ENCODE measurements at regions not wholly inside any gene's neighbourhood (a gene's known extent, or its start where the extent isn't known, plus 50 kb on each side); places are given as distances from the start of the nearest gene placed in this dataset.

DNA sequence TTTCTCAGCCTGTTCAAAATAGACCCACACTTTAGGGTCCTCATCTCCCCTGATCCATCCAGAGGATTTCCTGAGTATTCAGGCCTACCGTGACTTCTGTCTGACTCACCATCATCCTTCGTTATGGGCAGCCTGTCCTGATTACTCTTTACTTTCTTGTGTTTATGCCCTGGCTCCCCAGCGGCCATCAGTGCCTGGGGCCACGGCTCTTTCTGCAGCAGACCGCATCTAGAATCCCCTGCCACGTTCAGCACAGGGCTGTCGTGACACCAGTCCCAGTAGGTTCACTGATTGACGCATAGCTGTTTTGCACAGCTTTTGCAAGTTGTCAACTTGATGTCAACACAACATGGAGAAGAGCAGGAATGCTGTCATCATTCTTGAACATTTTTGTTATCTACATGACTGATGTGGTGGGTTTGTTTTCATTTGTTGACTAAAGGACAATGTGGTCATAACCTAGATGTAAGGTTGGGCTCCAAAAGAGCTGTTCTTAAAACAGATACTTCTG is 225.6 kb downstream of the HAUS1 start:
- DNase-seq: no peak

DNA sequence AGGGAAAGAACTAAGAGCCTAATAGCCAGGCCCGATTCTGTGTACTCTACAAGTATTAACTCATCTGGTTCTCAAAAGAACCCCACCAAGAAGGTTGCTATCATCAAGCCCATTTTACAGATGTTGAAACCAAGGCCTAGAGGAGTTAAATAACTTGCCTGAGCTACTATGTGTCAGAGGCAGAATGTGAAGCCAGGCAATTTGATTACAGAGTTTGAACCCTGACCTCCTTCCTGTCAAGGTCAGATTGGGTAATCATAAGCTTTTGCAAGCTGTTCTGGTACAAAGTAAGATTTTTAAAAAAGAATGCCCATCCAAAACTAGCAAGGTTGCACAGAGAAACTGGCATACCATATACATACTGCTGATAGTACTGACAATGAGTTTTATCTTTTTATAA is 227.1 kb downstream of the HAUS1 start:
- no peak for DNase-seq

DNA sequence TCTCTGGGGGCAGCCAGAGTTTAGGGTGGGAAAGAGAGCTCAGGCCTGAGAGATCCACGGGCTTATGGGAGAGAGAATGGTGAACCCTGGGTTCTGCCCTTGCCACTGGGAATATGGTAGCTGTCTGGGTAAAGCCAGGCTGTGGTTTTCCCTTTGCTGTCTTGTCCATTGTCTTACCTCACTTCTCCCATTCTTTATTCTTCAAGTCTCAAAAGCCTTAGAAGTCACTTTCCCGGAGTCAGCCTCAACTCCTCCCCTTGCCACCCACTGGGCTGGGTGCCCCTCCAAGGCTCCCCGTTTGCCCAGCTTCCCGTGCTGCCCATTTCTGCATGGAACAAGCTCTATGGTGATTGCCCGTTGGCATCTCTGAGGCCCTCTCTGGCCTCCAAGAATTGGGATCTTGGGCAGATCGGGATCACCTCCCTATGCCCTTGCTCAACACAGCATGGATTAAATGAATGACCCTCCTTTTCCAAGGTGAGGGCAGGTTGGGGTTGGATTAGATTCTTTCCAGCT is 228.2 kb downstream of the HAUS1 start:
- DNase-seq: no peak

DNA sequence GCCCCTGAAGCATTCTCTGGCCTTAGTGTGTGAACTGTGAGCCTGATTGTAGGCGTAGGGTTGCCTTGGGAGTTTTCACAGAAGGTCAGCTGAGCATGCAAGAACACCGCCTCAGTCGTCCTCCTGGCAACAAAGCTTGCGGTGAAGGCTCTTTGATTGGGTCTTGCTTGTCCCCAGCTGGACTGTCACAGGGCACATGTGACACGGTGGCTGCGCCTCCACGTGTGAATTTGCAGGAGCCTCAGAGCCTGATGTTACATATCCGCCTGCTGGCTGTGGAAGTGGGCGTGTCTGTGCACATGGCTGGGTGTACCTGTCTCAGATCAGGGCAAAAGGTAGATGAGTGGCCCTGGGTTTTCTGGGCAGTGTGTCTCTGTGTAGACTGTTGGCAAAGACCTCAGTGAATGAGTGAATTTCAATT is 228.7 kb downstream of the HAUS1 start:
- DNase-seq: no peak

DNA sequence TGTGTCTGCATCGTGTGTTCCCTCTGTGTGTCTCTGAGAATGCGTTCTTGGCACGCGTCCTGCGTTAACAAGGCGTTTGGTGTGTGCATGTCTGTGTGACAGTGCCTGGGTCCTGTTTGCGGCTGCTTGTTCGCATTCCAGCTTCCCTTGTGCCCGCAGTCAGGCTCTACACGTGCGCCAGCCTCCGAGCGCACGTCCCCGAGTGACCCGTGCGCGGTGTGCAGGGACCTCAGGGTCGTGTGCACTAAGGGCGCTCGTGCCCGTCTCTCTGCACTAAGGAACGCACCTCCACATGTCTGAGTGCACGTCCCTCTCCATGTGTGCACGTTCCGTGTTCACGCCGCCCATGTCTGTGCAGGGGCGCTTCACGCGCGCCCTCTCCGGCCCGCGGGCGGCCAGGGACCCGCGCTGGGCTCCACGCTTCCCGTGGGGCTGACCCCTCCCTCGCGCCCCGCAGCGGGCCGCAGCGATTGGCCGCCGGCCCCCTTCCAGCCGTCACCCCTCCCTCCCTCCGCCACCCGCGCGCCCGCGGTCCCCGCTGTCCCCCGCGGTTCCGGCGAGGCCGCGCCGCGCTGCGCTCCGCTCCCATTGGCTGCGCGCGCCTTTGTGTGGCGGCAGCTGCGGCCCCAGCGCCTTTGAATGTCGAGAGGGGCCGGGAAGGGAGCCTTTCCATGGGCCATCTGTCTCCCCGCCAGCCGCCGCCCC is 229.4 kb downstream of the HAUS1 start:
- no peak for DNase-seq

DNA sequence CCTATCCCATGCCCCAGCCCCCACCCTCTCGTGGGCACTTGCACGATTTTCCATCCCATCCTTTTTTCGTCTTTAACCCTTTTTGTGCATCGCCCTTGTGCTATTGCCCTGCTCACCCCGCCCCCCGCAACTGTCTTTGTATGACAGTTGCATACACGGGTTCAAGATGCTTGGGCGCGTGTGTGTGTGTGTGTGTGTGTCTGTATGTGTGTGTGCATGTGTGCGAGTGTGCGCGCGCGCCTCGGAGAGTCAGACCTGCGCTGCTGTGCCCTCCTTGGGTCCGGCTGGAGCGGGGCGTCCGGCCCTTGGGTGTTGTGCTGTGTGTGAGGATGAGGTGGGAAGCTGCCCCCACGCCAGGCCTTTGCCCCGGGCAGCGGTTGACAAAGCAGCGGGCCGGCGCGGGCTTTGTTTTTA is 230.7 kb downstream of the HAUS1 start:
- no peak for DNase-seq

DNA sequence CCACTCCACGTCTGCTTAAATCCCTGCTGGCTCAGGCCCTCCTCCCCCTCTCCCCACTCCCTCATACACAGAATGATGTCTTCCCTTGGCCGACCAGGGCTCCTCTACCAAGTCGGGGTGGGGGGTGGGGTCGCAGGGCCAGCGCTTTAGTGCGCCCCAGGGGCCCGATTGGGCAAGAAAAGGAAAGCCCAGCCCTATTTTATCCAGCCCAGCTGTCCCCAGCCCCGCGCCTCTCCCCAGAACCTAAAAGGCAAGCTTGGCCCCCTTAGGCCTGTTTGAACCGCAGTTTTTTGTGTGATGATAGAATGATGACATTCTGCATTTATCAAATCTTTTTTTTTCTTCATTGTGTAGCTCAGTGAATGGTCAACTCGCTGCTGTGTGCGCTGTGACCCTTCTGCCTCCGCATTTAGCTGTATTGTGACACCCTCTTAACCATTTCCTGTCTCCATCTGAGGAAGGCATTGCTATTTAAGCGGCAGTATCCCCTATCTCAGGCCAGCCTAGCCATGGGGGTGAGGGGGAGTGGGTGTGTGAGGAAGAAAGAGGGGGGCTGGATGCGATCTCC is 231.4 kb downstream of the HAUS1 start:
- DNase-seq: no peak

DNA sequence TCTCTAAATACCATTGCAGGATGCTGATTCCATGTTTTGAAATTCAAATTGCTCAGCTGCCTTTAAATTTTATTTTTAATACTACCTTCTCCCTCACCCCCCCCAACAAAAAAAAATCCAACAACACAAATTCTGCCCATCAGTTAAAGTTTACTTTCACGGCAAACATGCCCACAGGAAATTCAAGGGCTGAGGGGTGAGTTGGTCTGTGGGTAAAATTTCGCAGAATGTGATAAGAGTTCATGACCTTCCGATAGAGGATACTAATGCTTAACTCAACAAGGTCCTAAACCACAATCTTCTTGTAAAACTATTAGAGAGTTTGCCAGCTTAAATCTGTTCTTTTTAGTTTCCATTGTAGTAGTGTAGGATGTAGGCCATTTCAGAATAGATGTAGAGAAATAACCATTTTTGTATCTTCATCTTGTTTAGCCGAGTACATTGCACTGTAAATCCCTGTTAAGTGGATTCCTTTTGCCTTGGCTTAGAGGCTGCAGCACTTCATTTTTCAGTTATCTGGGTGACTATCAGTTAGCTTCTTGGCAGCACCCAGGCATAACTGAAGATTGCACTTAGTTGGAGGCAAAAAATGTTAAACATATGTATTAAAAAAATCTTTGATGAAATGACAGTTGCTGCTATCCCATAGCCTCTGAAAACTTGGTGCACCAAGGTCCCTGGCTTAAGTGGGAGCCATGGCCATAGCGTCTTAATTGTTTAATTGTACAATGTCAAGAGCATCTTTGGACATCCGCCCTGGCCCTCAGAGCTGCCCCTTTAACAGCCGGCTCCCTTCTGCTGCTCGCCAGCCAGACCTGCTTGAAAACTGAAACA is 232.3 kb downstream of the HAUS1 start:
- no peak for DNase-seq

DNA sequence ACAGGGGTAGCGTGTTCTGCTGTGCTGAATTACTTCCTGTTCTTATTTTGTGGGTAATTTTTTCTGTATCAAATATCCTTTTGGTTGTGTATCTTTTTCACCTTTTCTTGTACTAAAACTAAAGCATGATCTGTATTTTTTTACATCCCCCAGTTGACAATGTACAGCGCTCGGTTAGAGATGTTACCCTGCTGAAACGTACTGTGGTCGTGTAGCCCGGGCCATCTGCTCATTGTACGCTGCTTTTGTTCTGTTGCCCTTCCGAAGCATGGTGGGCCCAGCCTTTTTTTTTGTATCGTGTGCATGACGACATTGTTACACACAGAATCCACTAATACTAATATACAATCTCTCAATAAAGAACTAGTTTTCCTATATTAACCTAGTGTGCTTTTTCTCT is 233.1 kb downstream of the HAUS1 start:
- no peak for DNase-seq

DNA sequence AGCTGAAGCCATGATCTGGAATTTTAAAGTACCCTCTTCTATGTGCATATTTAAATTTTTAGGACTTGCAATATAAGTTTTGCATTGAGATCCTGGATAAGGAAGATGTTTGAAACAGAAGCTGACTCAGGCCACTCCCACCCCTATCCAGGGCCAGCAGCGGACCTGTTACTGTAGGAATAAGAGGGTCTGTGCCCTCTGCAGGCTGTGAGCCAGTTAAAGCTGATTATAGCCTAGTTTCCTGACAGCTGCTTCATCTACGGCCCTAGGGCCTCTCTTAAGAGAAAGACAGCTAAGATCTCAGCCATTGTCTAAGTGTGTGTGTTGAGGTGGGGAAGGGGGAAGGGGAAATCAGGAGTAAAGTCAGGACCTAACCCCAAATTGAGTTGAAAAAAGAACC is 234.0 kb downstream of the HAUS1 start:
- no peak for DNase-seq

DNA sequence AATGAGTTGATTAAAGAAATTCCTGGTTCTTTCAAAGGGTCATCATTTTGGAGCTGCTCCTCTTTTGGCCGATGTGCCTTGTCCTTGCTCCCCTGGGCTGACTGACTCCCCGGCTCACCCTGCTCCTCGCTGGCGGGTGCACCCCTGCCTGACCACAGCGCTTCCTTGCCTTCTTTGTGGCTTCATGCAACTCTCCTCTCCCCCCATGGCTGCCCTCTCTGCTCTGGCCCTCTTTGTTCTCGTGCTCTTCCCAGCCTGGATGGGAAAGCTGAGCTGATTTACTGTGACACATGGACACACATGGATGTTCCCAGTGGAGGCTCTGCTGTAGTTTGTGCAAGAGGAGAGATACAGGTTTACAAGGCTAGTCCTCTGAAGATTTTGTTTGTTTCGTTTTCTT is 234.6 kb downstream of the HAUS1 start:
- DNase-seq: no peak

DNA sequence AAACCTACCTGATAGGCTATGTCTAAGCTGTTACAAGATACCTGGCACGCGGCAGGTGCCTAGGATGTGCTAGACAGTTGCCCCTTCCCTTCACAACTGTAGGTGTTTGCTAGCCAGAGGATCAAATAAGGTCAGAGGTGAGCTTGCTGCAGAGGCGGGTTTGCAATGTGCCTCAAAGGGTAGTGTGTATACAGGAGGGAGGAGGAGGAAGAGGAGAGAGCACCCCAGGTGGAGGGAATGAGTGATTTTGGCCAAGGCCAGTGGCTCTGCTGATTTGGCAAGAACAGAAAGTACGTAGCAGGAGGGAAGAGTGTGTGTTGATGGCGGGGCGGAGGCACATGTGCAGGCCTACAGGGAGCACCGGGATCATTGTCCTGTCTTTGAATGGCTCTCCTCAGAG is 236.5 kb downstream of the HAUS1 start:
- no peak for DNase-seq

DNA sequence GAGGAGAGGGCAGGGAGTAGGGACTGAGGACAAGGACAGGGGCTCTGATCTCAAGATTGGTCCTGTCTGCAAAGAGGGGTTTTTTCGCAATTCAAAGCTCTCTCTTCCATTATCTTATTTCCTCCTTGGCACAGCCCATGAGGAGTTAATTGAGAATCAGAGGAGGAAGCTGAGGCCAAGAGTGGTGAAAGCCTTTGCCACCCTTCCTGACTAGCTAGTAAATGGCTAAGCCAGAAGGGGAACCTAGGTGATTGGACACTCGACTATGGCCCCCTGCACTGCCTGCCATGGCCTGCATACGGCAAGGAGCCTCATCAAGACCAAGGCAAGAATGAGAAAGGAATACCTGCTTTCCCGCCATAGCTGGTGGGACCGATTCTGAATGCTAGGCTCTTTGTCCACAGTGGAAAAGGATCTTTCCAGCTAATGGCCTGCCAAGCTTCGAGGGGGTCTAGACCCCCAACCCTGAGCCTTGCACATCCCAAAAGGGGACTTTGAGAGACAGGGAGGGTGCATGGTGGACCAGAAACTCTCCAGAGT is 237.9 kb downstream of the HAUS1 start:
- no peak for DNase-seq

DNA sequence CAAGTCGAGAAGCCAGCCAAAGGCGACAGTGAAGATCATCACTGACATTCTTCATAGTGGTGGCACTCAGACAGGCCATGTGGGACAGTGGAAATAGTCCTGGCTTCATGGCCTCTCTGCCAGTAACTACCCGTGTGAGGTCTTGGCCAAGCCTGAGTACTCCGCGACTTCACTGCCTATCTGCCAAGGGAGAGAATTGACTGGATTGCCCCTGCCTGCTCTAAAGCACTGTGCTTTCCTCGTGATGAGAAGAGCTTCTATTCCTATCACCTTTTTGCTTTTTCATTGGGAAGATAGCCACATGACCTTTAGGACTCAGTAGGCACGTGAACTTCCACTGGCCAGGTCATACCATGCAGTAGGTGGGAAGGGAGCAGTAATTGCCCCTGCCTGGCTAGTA is 239.3 kb downstream of the HAUS1 start:
- no peak for DNase-seq

DNA sequence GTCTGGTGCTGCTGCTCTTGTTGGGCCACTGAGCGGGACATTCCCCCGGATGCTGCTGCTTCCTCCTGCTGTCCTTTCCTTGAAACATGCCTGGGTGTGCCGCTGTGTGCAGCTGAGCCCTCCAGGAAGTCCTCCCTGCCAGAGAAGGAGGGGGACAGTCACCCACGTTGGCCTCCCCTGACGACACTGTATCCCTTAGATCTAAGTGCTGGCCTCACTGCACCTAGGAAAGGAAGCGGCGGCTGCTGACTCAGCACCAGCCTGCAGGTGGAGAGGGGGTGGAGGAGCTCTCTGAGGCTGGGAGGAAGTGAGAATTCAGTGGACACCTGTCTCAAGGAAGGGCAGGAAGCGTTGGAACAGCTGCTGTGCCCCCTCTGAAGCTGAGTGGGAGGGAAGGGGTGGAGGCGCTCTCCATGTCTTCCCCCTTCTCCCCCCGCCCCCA is 239.8 kb downstream of the HAUS1 start:
- no peak for DNase-seq

DNA sequence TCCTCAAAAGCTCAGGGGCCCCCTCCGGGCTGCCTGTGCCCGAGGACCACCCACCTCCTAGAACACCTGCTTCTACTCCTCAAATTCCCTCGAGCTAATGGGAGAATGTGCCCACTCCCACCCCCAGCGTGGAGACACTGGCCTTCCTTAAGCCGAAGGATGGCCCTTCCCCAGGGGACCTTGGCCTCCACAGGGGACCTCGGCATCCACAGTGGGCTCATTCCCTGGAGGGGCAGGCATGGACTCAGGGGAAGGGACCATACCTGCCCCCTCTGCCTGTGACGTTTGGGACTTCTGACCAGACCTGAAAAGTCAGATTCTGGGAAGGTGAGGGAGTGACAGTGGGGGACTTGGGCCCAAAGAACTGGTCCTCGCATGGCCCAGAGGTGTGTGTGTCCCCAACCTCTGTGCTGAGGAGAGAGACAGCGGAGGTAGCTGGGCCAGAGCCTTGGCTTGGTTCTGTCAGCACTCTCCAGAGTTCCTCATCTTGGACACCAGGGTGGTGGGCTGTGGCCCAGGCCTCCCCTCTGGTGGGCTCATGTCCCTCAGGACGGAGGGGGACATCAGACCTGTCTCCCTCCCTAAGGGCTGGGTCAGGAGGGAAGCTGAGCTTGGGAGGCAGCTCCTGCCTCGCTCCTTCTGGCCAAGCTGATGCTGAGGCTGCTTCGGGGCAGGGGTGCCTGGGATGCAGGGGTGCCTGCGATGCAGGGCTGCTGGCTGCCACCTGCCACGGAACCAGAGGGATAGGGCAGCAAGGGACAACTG is 240.4 kb downstream of the HAUS1 start:
- DNase-seq: no peak

DNA sequence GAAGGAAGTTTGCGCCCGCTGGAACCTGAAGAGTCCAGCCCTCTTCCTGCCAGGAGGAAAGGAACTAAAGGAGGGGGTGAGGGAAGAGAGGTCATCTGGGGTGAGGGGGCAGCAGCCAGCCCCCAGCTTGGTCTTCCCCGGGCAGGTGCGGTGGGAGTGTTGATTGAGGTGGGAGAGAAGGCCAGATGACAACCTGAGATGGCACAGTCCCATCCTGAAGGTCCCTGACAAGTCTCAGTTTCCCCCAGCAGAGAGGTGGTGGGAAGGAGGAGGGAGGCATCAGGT is 240.9 kb downstream of the HAUS1 start:
- no peak for DNase-seq

DNA sequence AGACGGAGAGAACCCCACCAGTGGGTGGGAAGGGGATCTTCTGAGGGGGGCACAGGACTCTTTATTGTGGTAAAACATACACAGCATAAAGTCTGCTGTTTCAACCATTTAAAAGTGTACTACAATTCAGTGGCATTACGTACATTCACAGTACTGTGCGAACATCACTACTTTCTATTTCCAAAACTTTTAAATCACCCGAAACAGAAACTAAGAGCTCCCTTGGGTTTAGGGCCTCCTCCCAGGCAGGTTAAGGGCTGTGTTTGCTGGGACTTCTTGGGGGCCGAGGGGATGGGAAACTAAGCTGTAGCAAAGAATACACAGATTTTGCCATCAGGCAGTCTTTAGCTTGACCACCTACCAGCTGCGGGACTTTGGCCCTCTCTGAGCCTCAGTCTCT is 242.0 kb downstream of the HAUS1 start:
- no peak for DNase-seq

DNA sequence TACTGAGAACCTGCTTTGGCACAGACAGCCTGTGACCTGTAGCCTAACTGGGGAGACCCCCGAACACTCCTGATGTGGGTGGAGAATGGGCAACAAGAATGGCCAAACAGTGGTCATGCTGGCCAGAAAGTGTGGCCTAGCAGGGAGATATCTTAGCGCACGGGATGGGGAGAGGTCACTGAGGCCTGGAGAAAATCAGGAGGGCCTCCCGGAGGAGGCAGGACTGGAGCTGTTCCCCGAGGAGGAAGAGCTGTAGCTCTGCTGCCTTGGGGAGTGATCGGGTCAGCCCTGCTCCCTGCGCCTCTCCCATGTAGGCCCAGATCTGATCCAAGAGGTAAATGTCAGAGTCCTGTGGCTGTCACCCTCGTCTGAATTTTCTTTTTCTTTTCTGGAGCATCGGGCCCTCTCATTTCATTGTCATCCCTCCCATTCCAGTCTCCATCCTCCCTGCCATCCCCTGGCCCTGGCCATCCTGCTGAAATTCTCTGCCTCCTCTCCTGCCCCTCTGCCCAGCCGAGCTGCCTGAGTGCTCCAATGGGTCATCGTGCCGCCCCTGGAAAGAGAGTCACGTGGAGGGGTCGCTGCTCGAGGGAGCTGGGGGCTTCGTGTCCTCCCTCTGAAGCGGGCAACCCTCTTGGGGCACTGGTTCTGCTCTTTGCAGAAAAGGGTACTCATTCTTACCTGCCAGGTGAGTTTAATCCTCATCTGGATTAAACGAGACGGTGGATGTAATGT is 242.9 kb downstream of the HAUS1 start:
- DNase-seq: no peak

DNA sequence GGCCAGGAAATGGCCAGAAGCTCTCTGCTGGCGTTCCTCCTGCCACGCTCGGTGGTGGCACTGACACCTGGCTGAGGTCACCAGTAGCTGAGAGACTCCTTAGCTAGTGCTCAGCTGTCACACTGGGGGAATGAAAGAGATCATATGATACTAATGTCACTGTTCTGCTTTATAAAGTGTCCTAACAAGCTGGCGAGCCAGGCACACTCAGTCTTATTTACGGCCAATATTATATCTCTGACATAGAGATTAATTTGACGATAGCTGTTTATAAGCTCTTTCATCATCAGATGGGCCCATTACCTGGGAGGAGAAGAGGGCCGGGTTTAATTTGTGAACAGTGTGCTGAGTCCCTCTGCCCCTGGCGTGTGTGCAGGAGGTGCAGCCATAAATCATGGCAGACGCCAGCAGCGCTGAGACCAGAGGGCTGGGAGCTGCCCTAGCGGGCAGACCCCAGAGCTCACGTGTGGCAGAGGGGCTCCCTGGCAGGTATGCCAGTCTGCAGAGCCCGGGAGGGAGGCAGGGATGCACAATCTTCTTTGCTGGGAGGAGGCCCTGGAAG is 246.5 kb downstream of the HAUS1 start:
- DNase-seq: no peak

DNA sequence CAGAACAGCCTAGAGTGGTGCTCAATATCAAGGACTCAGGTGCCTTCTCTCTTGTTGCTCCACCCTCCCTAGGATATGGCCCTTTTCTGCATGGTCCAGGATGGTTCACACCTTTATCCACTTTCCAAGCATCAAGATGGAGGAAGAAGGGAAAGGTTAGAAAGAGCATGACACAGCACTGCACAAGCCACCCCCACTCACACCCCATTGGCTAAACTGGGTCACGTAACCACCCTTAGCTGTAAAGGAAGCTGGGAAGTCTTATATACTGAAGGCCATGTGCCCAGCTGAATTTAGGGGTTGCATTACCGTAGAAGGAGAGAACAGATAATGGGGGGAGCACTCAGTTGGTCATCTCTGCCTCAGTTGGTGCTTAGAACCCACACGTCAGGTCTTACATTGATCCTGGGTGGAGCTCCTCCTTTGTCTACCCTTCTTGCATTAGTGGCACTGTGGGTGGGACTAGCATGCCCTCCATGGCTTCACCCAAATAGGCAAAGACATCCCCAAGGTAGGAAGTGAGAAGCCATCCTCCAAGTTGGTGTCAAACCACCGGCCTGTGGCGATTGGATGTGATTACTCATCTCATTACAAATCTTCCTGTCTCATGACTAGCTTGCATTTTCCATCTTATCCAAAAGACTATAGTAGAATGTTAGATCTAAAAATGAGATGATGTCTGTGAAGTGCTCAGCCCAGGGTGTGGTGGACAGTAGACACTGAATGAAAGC is 248.5 kb downstream of the HAUS1 start:
- no peak for DNase-seq

Measured in SHP77 treated with DMSO at 0.1 percent for 48 hours (cell line).